ENCODE measurements at regions not wholly inside any gene's neighbourhood (a gene's known extent, or its start where the extent isn't known, plus 50 kb on each side); places are given as distances from the start of the nearest gene placed in this dataset.
A peak's percentile ranks its signal among the peaks of the same experiment; 100 is the strongest.

DNA sequence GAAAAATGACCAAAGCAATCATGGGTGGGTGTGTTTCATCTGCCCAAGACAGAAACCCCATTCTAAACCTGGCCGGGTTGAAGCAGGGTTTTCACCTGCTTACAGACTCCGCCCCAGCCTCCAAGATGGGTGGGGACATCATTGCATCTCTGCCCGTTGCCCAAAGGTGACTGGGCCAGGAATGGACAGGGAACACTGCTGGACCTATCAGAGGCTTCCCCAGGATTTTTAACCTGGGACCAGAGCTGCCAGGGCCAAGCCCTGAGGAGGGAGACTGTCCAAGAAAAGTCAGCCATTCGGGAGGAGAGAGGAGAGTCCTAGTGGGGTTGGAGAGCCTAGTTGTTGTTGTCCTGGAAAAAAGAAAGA is 109.7 kb upstream of the ALDH1A3 start:
- H3K4me1 ChIP-seq, result no peaks in the 10 kb centered on the region
- H3K27me3 ChIP-seq, result peaks cover 0 to 32% (median 0%) of the 10 kb centered on the region in 3 donors
- no peak for DNase-seq
- H3K4me3 ChIP-seq, result no peak overlapping the region
- H3K36me3 ChIP-seq, result no peaks in the 10 kb centered on the region
- 65 to 76% (median 70%) methylated on average over 4 of the region's 4 CpGs for WGBS, 5 donors
- H3K27ac ChIP-seq, result no peak overlapping the region
- no peaks in the 10 kb centered on the region for H3K9me3 ChIP-seq
- intact Hi-C loops (cut with DNase I; ENCODE audit: low total_unique reads), result loop anchor here (10.0 kb wide), 1 partner anchor 65 kb away; no protein-coding TSS in a partner anchor
- TF ChIP-seq CTCF (IDR thresholded peaks at IDR 0.05) (no peak), POLR2AphosphoS5 (IDR thresholded peaks at IDR 0.05) (no peak), POLR2A (IDR thresholded peaks at IDR 0.05) (no peak), EP300 (IDR thresholded peaks at IDR 0.05) (no peak)

DNA sequence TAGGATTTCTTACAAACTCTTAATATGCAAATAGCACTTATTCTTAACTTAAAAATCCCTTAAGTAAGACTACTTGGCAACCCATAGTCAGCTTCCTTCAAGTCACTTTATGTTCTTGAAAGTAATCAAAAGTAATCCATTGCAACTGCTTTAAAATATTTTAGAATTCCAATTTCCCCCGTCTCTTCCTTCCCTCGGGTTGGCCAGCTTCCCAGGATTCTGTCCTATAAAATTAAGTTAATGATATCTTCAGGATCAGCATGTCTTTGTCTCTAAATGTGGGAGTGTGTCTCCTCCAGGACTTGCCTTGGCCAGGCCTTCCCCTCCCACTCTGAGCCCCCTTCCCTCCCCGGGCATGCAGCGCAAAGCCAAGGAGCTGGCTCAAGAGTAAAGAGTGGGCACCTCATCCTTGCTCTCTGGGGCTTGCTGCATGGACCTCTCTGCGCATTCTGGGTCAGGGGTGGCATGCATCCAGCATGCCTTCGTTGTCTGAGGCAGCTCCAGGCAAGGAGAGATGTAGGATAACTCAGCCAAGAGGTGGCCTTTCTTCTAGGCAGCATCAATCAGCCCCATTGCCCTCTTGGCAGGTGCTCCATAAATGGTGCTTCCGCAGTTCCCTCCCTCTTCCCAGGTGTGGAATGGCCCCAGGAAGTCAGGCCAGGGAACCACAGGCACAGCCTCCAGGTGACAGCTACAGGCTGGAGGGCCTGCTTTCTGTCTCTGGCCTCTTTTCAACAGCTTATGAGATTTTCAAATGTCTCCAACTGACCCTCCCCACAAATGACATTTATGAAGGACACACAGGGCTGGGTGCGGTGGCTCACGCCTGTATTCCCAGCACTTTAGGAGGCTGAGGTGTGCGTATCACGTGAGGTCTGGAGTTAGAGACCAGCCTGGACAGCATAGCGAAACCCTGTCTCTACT is 108.7 kb upstream of the ALDH1A3 start:
- Histone ChIP-seq H3K4me1 (no peaks in the 10 kb centered on the region), H3K36me3 (no peaks in the 10 kb centered on the region), H3K9me3 (no peaks in the 10 kb centered on the region), H3K4me3 (no peak overlapping the region), H3K27ac (no peak overlapping the region), H3K27me3 (peaks cover 0 to 24% (median 0%) of the 10 kb centered on the region in 3 donors)
- intact Hi-C loops (cut with DNase I; ENCODE audit: low total_unique reads), result no loop called here
- TF ChIP-seq POLR2A (IDR thresholded peaks at IDR 0.05) (no peak), EP300 (IDR thresholded peaks at IDR 0.05) (no peak), POLR2AphosphoS5 (IDR thresholded peaks at IDR 0.05) (no peak), CTCF (IDR thresholded peaks at IDR 0.05) (no peak)
- 67 to 78% (median 74%) methylated on average over 12 of the region's 12 CpGs for WGBS, 5 donors
- peak in 1 of 2 donors; percentile 55 for DNase-seq

DNA sequence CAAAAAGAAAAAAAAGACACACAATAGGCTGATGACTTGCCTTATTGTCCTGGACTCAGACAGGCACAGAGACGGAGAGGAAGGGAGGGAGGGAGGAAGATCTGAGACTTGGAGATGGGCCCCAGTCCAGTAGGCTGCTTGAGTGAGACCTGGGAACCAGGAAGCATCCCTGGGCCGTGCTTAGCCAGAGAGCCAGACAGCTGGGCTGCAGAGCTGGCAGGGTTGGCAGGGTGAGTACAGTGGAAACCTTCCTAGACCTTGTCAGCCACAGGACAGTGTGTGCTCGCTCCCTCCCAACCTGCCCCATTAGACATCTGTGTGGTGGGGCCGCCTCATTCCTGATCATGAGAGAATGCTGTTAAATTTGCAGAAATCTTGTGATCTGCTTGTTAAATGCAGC is 107.9 kb upstream of the ALDH1A3 start:
- H3K36me3 ChIP-seq, result no peaks in the 10 kb centered on the region
- no peaks in the 10 kb centered on the region for H3K9me3 ChIP-seq
- no peak for DNase-seq
- no peak overlapping the region for H3K27ac ChIP-seq
- intact Hi-C loops (cut with DNase I; ENCODE audit: low total_unique reads), result no loop called here
- H3K27me3 ChIP-seq, result peaks cover 0 to 15% (median 0%) of the 10 kb centered on the region in 3 donors
- no peak for TF ChIP-seq POLR2A (IDR thresholded peaks at IDR 0.05)
- TF ChIP-seq CTCF (IDR thresholded peaks at IDR 0.05), result no peak
- no peak for TF ChIP-seq POLR2AphosphoS5 (IDR thresholded peaks at IDR 0.05)
- no peak for TF ChIP-seq EP300 (IDR thresholded peaks at IDR 0.05)
- no peak overlapping the region for H3K4me3 ChIP-seq
- no peaks in the 10 kb centered on the region for H3K4me1 ChIP-seq
- WGBS, 5 donors, result 61 to 78% (median 67%) methylated on average over 4 of the region's 4 CpGs

GRCh38 chr15:100772478-100772877 is 107.2 kb upstream of the ALDH1A3 start:
- H3K4me1 ChIP-seq, result no peaks in the 10 kb centered on the region
- H3K27me3 ChIP-seq, result peaks cover 0 to 13% (median 0%) of the 10 kb centered on the region in 3 donors
- no peak overlapping the region for H3K4me3 ChIP-seq
- intact Hi-C loops (cut with DNase I; ENCODE audit: low total_unique reads), result no loop called here
- 66 to 75% (median 68%) methylated on average over 6 of the region's 6 CpGs for WGBS, 5 donors
- no peak overlapping the region for H3K27ac ChIP-seq
- H3K9me3 ChIP-seq, result no peaks in the 10 kb centered on the region
- H3K36me3 ChIP-seq, result no peaks in the 10 kb centered on the region
- DNase-seq, result no peak
- TF ChIP-seq CTCF (IDR thresholded peaks at IDR 0.05) (no peak), POLR2A (IDR thresholded peaks at IDR 0.05) (no peak), POLR2AphosphoS5 (IDR thresholded peaks at IDR 0.05) (no peak), EP300 (IDR thresholded peaks at IDR 0.05) (no peak)

All from stomach (tissue), 8 donors.